Sciatic nerve (tissue), 2 donors: ENCODE measurements at regions not wholly inside any gene's neighbourhood (a gene's known extent, or its start where the extent isn't known, plus 50 kb on each side); places are given as distances from the start of the nearest gene placed in this dataset.
A peak's percentile ranks its signal among the peaks of the same experiment; 100 is the strongest.

Experiments
- ATAC-seq: fragments of 200-7000 bp; cut with Tn5 transposase; one replicate; pipeline ENCODE4 v1.9.1; 2020; ENCODE audit warnings: mild to moderate bottlenecking, moderate library complexity
- DNase-seq: peaks from one replicate; pipeline ENCODE4 v3.0.0-alpha.2; 2020; ENCODE audit warnings: low spot score
- intact Hi-C: fragments of 100-400 bp; cut with DNase I; formaldehyde crosslinking; loops from one replicate; pipeline ENCODE4 v1.14.2; 2022
- donor health status: DM: no; HTN: no; CAD: no.
- donor health status: DM: no; HTN: no; CAD: no.

GRCh38 chr7:11895337-11895736 lies 63.3 kb upstream of the THSD7A start:
- ATAC-seq = no peak
- DNase-seq = no peak
- intact Hi-C loops = no loop called here

- DNase-seq (no peak), ATAC-seq (no peak)
- intact Hi-C loops = no loop called here
These were observed 64.7 kb upstream of the THSD7A start for GRCh38 chr7:11896663-11897062.

GRCh38 chr7:11899247-11899646 lies 67.2 kb upstream of the THSD7A start:
- intact Hi-C loops = no loop called here
- ATAC-seq = no peak

GRCh38 chr7:11910253-11910652 lies 78.3 kb upstream of the THSD7A start:
- intact Hi-C loops = no loop called here
- DNase-seq = no peak
- no peak for ATAC-seq

More at GRCh38 chr7:11899247-11899646, 67.2 kb upstream of the THSD7A start:
- no peak for DNase-seq

GRCh38 chr7:11911900-11912299 lies 79.9 kb upstream of the THSD7A start:
- DNase-seq = no peak
- intact Hi-C loops = no loop called here

GRCh38 chr7:11914645-11915044 lies 82.6 kb upstream of the THSD7A start:
- no peak for ATAC-seq
- DNase-seq = no peak
- intact Hi-C loops = no loop called here

More at GRCh38 chr7:11911900-11912299, 79.9 kb upstream of the THSD7A start:
- ATAC-seq = no peak

- ATAC-seq = no peak
- DNase-seq = no peak
- intact Hi-C loops = no loop called here
These were observed 91.5 kb upstream of the THSD7A start for GRCh38 chr7:11923376-11923930.

GRCh38 chr7:11931307-11931706 lies 99.3 kb upstream of the THSD7A start:
- DNase-seq (no peak), ATAC-seq (no peak)
- intact Hi-C loops = no loop called here

- intact Hi-C loops = no loop called here
- no peak for ATAC-seq
These were observed 102.8 kb upstream of the THSD7A start for GRCh38 chr7:11934796-11935195.

GRCh38 chr7:11935905-11936304 lies 103.9 kb upstream of the THSD7A start:
- ATAC-seq = no peak
- no peak for DNase-seq

More at GRCh38 chr7:11934796-11935195, 102.8 kb upstream of the THSD7A start:
- no peak for DNase-seq

GRCh38 chr7:11946794-11947193 lies 114.8 kb upstream of the THSD7A start:
- intact Hi-C loops = no loop called here
- ATAC-seq = no peak
- DNase-seq = no peak

More at GRCh38 chr7:11935905-11936304, 103.9 kb upstream of the THSD7A start:
- intact Hi-C loops = no loop called here

- DNase-seq (no peak), ATAC-seq (peak; percentile 30)
- intact Hi-C loops = no loop called here
These were observed 118.3 kb upstream of the THSD7A start for GRCh38 chr7:11950281-11950680.

GRCh38 chr7:11950942-11951341 lies 118.9 kb upstream of the THSD7A start:
- intact Hi-C loops = no loop called here
- ATAC-seq = no peak
- DNase-seq = no peak

- intact Hi-C loops = no loop called here
- DNase-seq = no peak
- no peak for ATAC-seq
These were observed 119.9 kb upstream of the THSD7A start for GRCh38 chr7:11951909-11952308.

- no peak for ATAC-seq
- no peak for DNase-seq
- intact Hi-C loops = no loop called here
These were observed 121.0 kb upstream of the THSD7A start for GRCh38 chr7:11952972-11953371.

- no peak for ATAC-seq
- intact Hi-C loops = no loop called here
- no peak for DNase-seq
These were observed 125.0 kb upstream of the THSD7A start for GRCh38 chr7:11956991-11957390.

- intact Hi-C loops = no loop called here
- no peak for ATAC-seq
- no peak for DNase-seq
These were observed 126.0 kb upstream of the THSD7A start for GRCh38 chr7:11957956-11958355.

GRCh38 chr7:11959121-11959520 lies 127.1 kb upstream of the THSD7A start:
- DNase-seq = no peak
- intact Hi-C loops = no loop called here

GRCh38 chr7:11960621-11961020 lies 128.6 kb upstream of the THSD7A start:
- DNase-seq (no peak), ATAC-seq (no peak)
- intact Hi-C loops = no loop called here

More at GRCh38 chr7:11959121-11959520, 127.1 kb upstream of the THSD7A start:
- ATAC-seq = no peak

- ATAC-seq (no peak), DNase-seq (no peak)
- intact Hi-C loops = no loop called here
These were observed 137.6 kb upstream of the THSD7A start for GRCh38 chr7:11969643-11970042.

GRCh38 chr7:11970132-11970531 lies 138.1 kb upstream of the THSD7A start:
- intact Hi-C loops = no loop called here
- ATAC-seq (no peak), DNase-seq (no peak)
